Nephron (organoid): ENCODE measurements at regions not wholly inside any gene's neighbourhood (a gene's known extent, or its start where the extent isn't known, plus 50 kb on each side); places are given as distances from the start of the nearest gene placed in this dataset.

ENCODE experiments used
- H3K27ac Mint-ChIP-seq, 3 experiments: 2 replicates each; pipeline ENCODE4 v1.8.0; 2020; ENCODE audit warnings: mixed read lengths in 3 of 3, mild to moderate bottlenecking in 2 of 3, moderate library complexity in 1 of 3
- H3K27me3 Mint-ChIP-seq: 2 replicates; pipeline ENCODE4 v1.8.0; 2021; ENCODE audit warnings: low read depth, mild to moderate bottlenecking, moderate library complexity, mixed read lengths
- H3K36me3 Mint-ChIP-seq: 2 replicates; pipeline ENCODE4 v1.8.0; 2020; ENCODE audit warnings: low read depth, mixed read lengths
- H3K4me1 Mint-ChIP-seq: 2 replicates; pipeline ENCODE4 v1.8.0; 2020; ENCODE audit warnings: mixed read lengths
- H3K4me3 Mint-ChIP-seq, 3 experiments: 2 replicates each; pipeline ENCODE4 v1.8.0; 2020; ENCODE audit warnings: mild to moderate bottlenecking in 3 of 3, mixed read lengths in 3 of 3, moderate library complexity in 2 of 3
- H3K9me3 Mint-ChIP-seq: 2 replicates; pipeline ENCODE4 v1.8.0; 2020; ENCODE audit warnings: mixed read lengths
- CTCF ChIP-seq, 3 experiments: fragments of 200-600 bp; sonication (generic); IDR thresholded peaks; one replicate each; pipeline ENCODE4 v1.5.0; 2021; ENCODE audit warnings: antibody characterized with exemption in 3 of 3; ENCODE audit not compliant: unreplicated experiment in 3 of 3

GRCh38 chr3:34924961-34925360, 714.4 kb upstream of the ARPP21 start:
- Mint-ChIP-seq H3K27me3 (no peaks in the 10 kb centered on the region), H3K27ac (no peak overlapping the region), H3K36me3 (no peaks in the 10 kb centered on the region), H3K4me1 (peaks cover 6% of the 10 kb centered on the region), H3K4me3 (no peak overlapping the region), H3K9me3 (no peaks in the 10 kb centered on the region)
- no peak for TF ChIP-seq CTCF (IDR thresholded peaks at IDR 0.05; ENCODE audit: unreplicated experiment in 3 of 3)

- H3K4me1 Mint-ChIP-seq: peaks cover 1% of the 10 kb centered on the region
- H3K27ac Mint-ChIP-seq: peak overlapping the region in 2 of 3 experiments; percentile 20 to 33
- no peak for TF ChIP-seq CTCF (IDR thresholded peaks at IDR 0.05; ENCODE audit: unreplicated experiment in 3 of 3)
- H3K36me3 Mint-ChIP-seq: no peaks in the 10 kb centered on the region
- no peaks in the 10 kb centered on the region for H3K9me3 Mint-ChIP-seq
- no peak overlapping the region for H3K4me3 Mint-ChIP-seq
- no peaks in the 10 kb centered on the region for H3K27me3 Mint-ChIP-seq
Observed at GRCh38 chr3:34925851-34926250, 713.5 kb upstream of the ARPP21 start.

GRCh38 chr3:34929036-34929435, 710.3 kb upstream of the ARPP21 start:
- H3K36me3 Mint-ChIP-seq: no peaks in the 10 kb centered on the region
- no peaks in the 10 kb centered on the region for H3K27me3 Mint-ChIP-seq
- H3K9me3 Mint-ChIP-seq: peaks cover 7% of the 10 kb centered on the region
- no peak overlapping the region for H3K27ac Mint-ChIP-seq
- H3K4me1 Mint-ChIP-seq: no peaks in the 10 kb centered on the region
- H3K4me3 Mint-ChIP-seq: no peak overlapping the region
- TF ChIP-seq CTCF (IDR thresholded peaks at IDR 0.05; ENCODE audit: unreplicated experiment in 3 of 3): no peak

- no peak overlapping the region for H3K27ac Mint-ChIP-seq
- H3K36me3 Mint-ChIP-seq: no peaks in the 10 kb centered on the region
- H3K27me3 Mint-ChIP-seq: no peaks in the 10 kb centered on the region
- no peak overlapping the region for H3K4me3 Mint-ChIP-seq
- peaks cover 8% of the 10 kb centered on the region for H3K4me1 Mint-ChIP-seq
- TF ChIP-seq CTCF (IDR thresholded peaks at IDR 0.05; ENCODE audit: unreplicated experiment in 3 of 3): no peak
- peaks cover 10% of the 10 kb centered on the region for H3K9me3 Mint-ChIP-seq
Observed at GRCh38 chr3:34934660-34935059, 704.7 kb upstream of the ARPP21 start.

GRCh38 chr3:34938784-34939183, 700.5 kb upstream of the ARPP21 start:
- Mint-ChIP-seq H3K27me3 (no peaks in the 10 kb centered on the region), H3K4me1 (peaks cover 8% of the 10 kb centered on the region), H3K4me3 (no peak overlapping the region), H3K9me3 (peaks cover 3% of the 10 kb centered on the region), H3K27ac (no peak overlapping the region), H3K36me3 (no peaks in the 10 kb centered on the region)
- TF ChIP-seq CTCF (IDR thresholded peaks at IDR 0.05; ENCODE audit: unreplicated experiment in 3 of 3): no peak

GRCh38 chr3:34942256-34942655, 697.1 kb upstream of the ARPP21 start:
- no peak for TF ChIP-seq CTCF (IDR thresholded peaks at IDR 0.05; ENCODE audit: unreplicated experiment in 3 of 3)
- H3K9me3 Mint-ChIP-seq: peaks cover 3% of the 10 kb centered on the region

More at GRCh38 chr3:34942256-34942655, 697.1 kb upstream of the ARPP21 start:
- peaks cover 6% of the 10 kb centered on the region for H3K4me1 Mint-ChIP-seq
- no peaks in the 10 kb centered on the region for H3K36me3 Mint-ChIP-seq
- H3K27me3 Mint-ChIP-seq: no peaks in the 10 kb centered on the region
- no peak overlapping the region for H3K27ac Mint-ChIP-seq
- no peak overlapping the region for H3K4me3 Mint-ChIP-seq
